SK-MEL-5 (cell line): ENCODE measurements at regions not wholly inside any gene's neighbourhood (a gene's known extent, or its start where the extent isn't known, plus 50 kb on each side); places are given as distances from the start of the nearest gene placed in this dataset.
"Not testable (repeated sequence)": the region's sequence is repeated elsewhere in the genome, so short reads cannot be mapped to it uniquely, and the experiment has no call there.

Experiments used
- DNase-seq: peaks from one replicate; pipeline ENCODE4 v3.0.0-alpha.2; 2016; ENCODE audit warnings: low read depth, low spot score
- in situ Hi-C: cut with HindIII; loops from 2 replicates; pipeline ENCODE4 v1.10.0; 2016; ENCODE audit warnings: low sequenced_read_pairs, high pct_unique_total_duplicates, low pct_unique_long_range_greater_than_20kb

DNA sequence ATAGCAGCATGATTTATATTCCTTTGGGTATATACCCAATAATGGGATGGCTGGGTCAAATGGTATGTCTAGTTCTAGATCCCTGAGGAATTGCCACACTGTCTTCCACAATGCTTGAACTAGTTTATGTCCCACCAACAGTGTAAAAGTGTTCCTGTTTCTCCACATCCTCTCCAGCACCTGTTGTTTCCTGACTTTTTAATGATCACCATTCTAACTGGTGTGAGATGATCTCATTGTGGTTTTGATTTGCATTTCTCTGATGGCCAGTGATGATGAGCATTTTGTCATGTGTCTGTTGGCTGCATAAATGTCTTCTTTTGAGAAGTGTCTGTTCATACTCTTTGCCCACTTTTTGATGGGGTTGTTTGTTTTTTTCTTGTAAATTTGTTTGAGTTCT, 54.0 kb upstream of the GPR89A start:
- in situ Hi-C loops, DNase-seq: not testable (repeated sequence)

- in situ Hi-C loops = no loop called here
- no peak for DNase-seq
Observed at GRCh38 chr1:145545055-145545454, 62.7 kb upstream of the GPR89A start.

- in situ Hi-C loops, DNase-seq: not testable (repeated sequence)
Observed at GRCh38 chr1:145541685-145542084, 66.1 kb upstream of the GPR89A start.

DNA sequence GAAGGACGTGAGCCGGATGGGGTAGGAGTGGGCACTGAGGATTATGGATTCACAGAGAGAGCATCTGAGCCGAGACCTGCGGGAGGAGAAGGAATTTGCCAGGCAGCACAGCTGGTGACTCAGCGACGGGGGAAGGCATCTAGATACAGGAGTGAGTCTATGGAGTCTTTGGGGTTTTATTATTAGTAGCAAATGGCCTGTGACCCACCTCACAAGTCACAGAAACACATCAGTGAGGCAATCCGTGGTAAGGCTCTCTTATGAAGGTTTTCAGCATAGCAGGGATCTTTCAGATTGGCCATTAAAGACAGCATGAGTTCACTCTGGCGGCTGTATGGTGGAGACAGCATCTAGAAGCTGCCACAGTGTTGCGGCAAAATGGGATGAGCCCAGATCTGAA, 66.5 kb upstream of the GPR89A start:
- in situ Hi-C loops, DNase-seq: not testable (repeated sequence)

DNA sequence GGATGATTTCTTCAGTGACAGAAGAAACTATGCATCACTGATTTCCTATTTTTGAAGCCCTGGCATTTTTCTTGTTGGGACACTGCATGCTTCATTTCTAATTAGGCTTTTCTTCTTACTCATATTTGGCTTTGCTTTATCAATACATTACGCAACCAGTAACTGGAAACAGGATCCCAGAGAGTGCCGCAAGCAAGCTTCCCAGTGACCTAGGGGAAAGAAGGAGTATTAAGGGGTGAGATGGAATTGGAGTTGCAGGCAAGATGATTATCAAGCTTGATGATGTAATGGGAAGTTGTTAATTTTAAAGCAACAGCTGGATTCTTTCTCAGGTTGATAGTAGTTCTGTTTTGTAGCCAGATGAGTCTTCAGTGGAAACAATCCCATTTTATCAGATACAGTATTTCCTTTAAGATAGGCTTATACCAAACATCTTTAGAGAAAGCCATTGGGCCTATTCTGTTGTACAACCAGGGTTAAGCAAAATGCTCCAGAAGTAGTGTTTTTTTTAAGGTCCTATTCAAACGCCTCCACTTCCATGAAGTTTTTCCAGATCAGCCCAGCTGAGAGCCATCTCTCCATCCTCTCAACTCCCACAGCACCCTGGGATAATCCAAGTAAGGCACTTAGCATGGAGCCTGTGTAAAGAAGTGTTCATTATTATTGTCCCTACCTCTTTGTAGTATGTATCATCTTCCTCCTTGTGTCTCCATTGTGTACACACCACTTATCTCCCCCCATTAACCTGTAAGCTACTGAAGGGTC, 69.5 kb upstream of the GPR89A start:
- in situ Hi-C loops, DNase-seq: not testable (repeated sequence)

DNA sequence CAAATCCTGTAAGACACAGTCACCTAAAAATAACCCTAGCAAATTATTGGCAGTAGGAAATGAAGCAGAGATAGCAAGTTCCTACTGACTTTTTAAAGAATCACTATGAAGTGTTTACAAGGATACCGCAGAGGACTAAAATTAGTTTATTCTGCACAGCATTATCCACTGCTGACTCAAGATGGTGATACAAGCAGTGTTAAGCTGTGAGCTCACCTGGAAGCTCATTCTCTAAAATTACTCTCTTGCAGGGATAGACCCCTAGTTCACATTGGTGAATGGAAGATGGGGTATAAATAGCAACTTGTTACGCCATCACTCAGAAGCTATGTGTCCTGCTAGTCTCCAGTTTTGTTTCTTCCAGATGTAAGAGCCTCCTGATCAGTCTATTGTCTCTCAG, 70.8 kb upstream of the GPR89A start:
- in situ Hi-C loops, DNase-seq: not testable (repeated sequence)

GRCh38 chr1:145535461-145535860, 72.3 kb upstream of the GPR89A start:
- DNase-seq = peak; percentile 74
- in situ Hi-C loops = not testable (repeated sequence)

GRCh38 chr1:145528068-145528564, 79.7 kb upstream of the GPR89A start:
- DNase-seq, in situ Hi-C loops: not testable (repeated sequence)

GRCh38 chr1:145520159-145520558, 87.6 kb upstream of the GPR89A start:
- in situ Hi-C loops, DNase-seq: not testable (repeated sequence)

DNA sequence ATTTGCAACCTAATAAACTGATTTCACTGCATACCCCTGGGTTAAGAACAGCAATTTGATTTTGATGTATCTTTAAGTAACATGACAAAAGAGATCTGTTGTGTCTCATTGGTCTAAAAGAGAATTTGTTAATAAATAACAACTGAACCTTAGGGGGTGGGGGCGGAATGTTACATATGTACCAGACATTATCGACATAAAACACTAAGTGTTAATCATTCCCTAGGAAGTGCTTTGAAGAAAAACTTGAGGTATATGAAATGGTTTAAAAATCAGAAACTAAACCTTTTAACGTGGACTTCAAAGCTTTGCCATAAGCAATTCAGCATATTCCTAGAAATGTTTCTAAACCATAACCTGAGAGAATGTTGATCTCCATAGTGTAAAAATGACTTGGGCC, 88.5 kb upstream of the GPR89A start:
- DNase-seq, in situ Hi-C loops: not testable (repeated sequence)

DNA sequence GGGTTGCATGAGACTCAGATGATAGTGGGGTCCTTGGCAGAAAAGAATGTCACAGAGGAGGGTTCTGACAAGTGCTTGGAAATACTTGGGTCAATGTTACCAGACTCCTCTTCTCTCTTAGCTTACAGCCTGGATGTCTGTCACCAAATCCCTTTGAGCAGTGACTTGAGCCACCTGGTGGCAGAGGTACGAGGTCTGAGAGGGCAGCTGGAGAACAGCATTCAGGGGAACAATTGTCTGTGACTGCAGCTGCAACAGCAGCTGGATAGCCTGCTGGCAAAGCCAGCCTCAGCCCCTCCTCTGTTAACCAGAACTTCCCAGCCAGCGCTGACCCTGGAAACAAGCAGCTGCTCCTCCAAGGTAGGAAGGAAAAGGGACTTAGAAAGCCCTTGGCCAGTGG, 87.6 kb upstream of the NBPF20 start:
- in situ Hi-C loops, DNase-seq: not testable (repeated sequence)

GRCh38 chr1:145508053-145508452, 82.7 kb upstream of the NBPF20 start:
- DNase-seq, in situ Hi-C loops: not testable (repeated sequence)

- in situ Hi-C loops, DNase-seq: not testable (repeated sequence)
Observed at GRCh38 chr1:145505663-145506647, 80.6 kb upstream of the NBPF20 start.

DNA sequence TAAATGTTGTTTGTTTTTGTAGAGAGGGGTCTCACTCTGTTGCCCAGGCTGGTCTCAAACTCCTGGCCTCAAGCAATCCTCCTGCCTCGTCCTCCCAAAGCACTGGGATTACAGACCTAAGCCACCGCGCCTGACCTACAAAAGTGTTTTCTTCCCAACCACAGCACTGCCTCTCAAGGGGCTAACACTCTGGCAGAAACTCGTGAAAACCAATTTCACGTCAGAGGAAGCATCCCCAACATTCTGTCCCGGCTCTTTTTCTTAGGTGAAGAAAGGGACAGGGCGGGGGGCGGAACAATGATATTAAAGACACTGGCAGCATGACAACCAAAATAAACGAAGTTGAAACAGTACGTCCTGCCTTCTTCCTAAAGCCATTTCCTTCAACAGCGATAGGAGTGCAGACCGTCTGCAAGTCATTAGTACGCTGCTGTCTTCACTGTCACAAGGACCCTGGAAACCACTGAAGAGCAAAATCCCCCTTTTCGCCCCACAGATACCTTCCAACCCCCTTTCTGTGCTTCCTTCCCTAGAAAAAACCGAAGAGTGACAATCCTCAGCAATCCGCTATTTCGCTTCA, 79.5 kb upstream of the NBPF20 start:
- DNase-seq, in situ Hi-C loops: not testable (repeated sequence)

DNA sequence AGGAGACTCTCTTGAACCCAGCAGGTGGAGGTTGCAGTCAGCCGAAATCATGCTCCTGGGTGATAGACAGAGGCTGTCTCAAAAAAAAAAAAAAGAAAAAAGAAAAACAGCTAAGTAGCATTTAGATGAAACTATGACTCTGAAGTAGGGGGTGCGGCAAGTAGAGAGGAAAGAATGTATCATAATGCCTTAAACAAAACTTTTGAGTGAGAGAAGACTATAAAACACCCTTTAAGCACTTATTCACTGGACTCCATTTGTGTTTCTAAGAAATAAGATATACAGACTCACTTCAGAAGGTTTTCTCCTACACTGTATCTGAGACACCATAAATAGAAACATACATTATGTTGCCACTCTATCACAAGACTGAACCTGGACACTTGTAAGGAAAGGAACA, 78.9 kb upstream of the NBPF20 start:
- DNase-seq, in situ Hi-C loops: not testable (repeated sequence)

DNA sequence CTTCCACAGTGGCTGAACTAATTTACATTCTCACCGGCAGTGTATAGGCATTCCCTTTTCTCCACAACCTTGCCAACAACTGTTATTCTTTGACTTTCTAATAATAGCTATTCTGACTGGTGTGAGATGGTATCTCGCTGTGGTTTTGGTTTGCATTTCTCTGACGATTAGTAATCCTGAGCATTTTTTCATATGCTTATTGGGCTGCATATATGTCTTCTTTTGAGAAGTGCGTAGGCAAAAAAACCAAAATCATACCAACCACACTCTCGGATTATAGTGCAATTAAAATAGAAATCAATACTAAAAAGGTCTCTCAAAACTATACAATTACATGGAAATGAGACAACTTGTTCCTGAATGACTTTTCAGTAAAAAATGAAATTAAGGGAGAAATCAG, 74.8 kb upstream of the NBPF20 start:
- DNase-seq, in situ Hi-C loops: not testable (repeated sequence)

DNA sequence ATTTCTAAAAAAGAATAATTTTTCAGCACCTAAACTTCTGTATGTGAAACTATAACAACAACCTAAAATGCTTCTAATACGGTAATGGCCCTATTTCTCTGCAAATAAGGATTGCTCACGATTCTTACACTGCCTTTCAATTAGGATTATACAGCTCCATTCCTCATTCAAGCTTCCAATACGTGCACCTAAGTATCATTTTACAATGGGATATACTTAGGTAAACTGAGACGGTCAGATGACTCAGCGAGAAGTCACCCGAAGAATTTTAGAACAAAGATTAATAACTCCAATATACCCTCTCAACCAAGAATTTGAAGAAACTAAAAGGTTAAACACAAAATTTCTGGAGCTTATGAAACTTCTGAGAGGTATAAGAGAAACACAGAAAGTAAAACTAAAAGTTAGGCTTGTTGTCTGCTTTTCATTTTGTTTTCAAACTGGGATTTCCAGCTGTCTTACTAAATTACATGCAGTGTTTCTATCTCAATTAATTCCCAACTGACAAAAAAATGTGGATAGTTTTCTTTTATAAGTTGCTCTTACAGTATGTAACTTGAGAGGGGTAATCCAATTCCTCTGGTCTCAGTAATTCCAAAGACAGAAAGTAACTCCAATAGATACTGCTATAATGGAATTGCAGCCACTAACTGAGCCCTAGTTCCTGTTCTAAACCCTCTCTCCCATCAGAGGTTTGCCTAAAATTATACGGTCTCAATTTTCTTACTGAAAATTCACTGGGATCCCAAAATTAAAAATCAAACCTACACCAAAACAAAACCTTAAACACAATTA, 69.9 kb upstream of the NBPF20 start:
- in situ Hi-C loops, DNase-seq: not testable (repeated sequence)
